ENCODE measurements at regions not wholly inside any gene's neighbourhood (a gene's known extent, or its start where the extent isn't known, plus 50 kb on each side); places are given as distances from the start of the nearest gene placed in this dataset.

DNA sequence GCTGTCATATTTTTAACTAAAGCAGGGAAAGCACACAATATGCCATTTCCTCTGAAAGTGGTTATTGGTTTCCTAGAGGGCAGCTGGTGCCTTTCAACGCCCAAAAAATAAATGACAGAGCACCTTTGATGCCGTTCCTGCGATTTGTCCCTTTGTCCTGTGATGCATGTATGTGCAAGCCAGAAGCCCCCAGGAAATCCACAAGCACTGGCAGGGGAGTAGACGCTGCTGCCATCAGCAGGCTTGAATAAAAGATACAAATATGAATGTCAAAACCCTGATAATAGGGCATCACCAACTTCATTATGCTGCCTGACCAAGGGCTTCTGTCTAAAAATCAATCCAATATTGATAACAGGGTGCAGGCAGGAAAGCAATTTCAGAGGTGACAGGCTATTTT lies 246.1 kb downstream of the FBXO15 start:
- intact Hi-C loops (cut with micrococcal nuclease), result no loop called here
- DNase-seq, result no peak
- 29% methylated on average over 3 of the region's 4 CpGs for WGBS (ENCODE audit: insufficient coverage)
- Histone ChIP-seq H3K4me2 (replicated peaks; ENCODE audit: extremely low read depth, low read length, poor library complexity, severe bottlenecking) (no peak overlapping the region), H3K4me3 (replicated peaks in 1 of 3; ENCODE audit: low read depth in 2 of 3, low read length in 3 of 3) (no peak overlapping the region), H3K4me1 (ENCODE audit: control insufficient read depth in 1 of 2, insufficient read depth in 2 of 2, low read length in 2 of 2) (no peaks in the 10 kb centered on the region), H3K27ac (ENCODE audit: low read depth in 1 of 2, low read length in 2 of 2) (no peak overlapping the region), H3K9ac (ENCODE audit: insufficient read depth, low read length, poor library complexity, severe bottlenecking) (no peak overlapping the region), H2AFZ (ENCODE audit: insufficient read depth, low read depth, low read length, poor library complexity, severe bottlenecking) (no peak overlapping the region), H3K79me2 (ENCODE audit: insufficient read depth, low read length) (no peaks in the 10 kb centered on the region), H4K20me1 (ENCODE audit: insufficient read depth, low read length) (no peaks in the 10 kb centered on the region), H3K27me3 (ENCODE audit: control insufficient read depth in 2 of 2, insufficient read depth in 2 of 2, low read length in 2 of 2) (no peaks in the 10 kb centered on the region), H3K9me3 (replicated peaks in 1 of 2; ENCODE audit: control insufficient read depth in 1 of 2, insufficient read depth in 1 of 2, low read length in 2 of 2) (no peaks in the 10 kb centered on the region), H3K36me3 (replicated peaks in 1 of 2; ENCODE audit: control insufficient read depth in 1 of 2, insufficient read depth in 2 of 2, low read length in 2 of 2) (no peaks in the 10 kb centered on the region)
- TF ChIP-seq, protein P1, sequence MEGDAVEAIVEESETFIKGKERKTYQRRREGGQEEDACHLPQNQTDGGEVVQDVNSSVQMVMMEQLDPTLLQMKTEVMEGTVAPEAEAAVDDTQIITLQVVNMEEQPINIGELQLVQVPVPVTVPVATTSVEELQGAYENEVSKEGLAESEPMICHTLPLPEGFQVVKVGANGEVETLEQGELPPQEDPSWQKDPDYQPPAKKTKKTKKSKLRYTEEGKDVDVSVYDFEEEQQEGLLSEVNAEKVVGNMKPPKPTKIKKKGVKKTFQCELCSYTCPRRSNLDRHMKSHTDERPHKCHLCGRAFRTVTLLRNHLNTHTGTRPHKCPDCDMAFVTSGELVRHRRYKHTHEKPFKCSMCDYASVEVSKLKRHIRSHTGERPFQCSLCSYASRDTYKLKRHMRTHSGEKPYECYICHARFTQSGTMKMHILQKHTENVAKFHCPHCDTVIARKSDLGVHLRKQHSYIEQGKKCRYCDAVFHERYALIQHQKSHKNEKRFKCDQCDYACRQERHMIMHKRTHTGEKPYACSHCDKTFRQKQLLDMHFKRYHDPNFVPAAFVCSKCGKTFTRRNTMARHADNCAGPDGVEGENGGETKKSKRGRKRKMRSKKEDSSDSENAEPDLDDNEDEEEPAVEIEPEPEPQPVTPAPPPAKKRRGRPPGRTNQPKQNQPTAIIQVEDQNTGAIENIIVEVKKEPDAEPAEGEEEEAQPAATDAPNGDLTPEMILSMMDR (IDR thresholded peaks at IDR 0.05), result no peak
- peaks cover 0 to 4% (median 2%) of the 10 kb centered on the region in 3 donors for H3K27me3 Mint-ChIP-seq (ENCODE audit: low read depth in 3 of 3)
- H3K4me1 Mint-ChIP-seq, result no peaks in the 10 kb centered on the region
- no peaks in the 10 kb centered on the region for H3K36me3 Mint-ChIP-seq
- no peak overlapping the region for H3K4me3 Mint-ChIP-seq
- peaks cover 0 to 2% (median 0%) of the 10 kb centered on the region in 7 donors for H3K9me3 Mint-ChIP-seq
- no peak overlapping the region for H3K27ac Mint-ChIP-seq

DNA sequence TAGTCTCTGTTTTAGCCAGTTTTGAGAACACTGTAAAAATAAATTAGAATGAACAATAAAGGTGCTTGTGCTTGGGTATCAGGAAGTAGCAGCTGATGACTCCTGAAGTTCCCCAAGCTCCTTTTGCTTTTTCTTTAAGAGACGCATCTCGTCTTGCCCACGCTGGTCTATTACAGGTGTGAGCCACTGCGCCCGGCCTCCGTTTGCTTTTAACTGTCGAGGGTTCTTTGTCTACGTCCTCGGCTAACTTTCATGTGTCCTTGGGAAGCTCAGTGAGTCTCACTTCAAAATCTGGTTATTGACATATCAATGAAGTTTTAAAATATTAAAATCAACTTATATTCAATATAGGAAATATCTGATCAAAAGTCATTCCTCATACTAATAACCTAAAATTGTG lies 246.5 kb downstream of the FBXO15 start:
- WGBS (ENCODE audit: insufficient coverage), result 95% methylated on average over 8 of the region's 9 CpGs
- Mint-ChIP-seq H3K9me3 (peaks cover 0 to 2% (median 0%) of the 10 kb centered on the region in 7 donors), H3K36me3 (no peaks in the 10 kb centered on the region), H3K27ac (no peak overlapping the region), H3K27me3 (ENCODE audit: low read depth in 3 of 3) (peaks cover 0 to 4% (median 2%) of the 10 kb centered on the region in 3 donors), H3K4me3 (no peak overlapping the region), H3K4me1 (no peaks in the 10 kb centered on the region)
- Histone ChIP-seq H3K79me2 (ENCODE audit: insufficient read depth, low read length) (no peaks in the 10 kb centered on the region), H3K27ac (ENCODE audit: low read depth in 1 of 2, low read length in 2 of 2) (no peak overlapping the region), H3K9me3 (replicated peaks in 1 of 2; ENCODE audit: control insufficient read depth in 1 of 2, insufficient read depth in 1 of 2, low read length in 2 of 2) (no peaks in the 10 kb centered on the region), H3K4me2 (replicated peaks; ENCODE audit: extremely low read depth, low read length, poor library complexity, severe bottlenecking) (no peak overlapping the region), H3K4me3 (replicated peaks in 1 of 3; ENCODE audit: low read depth in 2 of 3, low read length in 3 of 3) (no peak overlapping the region), H3K9ac (ENCODE audit: insufficient read depth, low read length, poor library complexity, severe bottlenecking) (no peak overlapping the region), H2AFZ (ENCODE audit: insufficient read depth, low read depth, low read length, poor library complexity, severe bottlenecking) (no peak overlapping the region), H3K27me3 (ENCODE audit: control insufficient read depth in 2 of 2, insufficient read depth in 2 of 2, low read length in 2 of 2) (no peaks in the 10 kb centered on the region), H3K4me1 (ENCODE audit: control insufficient read depth in 1 of 2, insufficient read depth in 2 of 2, low read length in 2 of 2) (no peaks in the 10 kb centered on the region), H3K36me3 (replicated peaks in 1 of 2; ENCODE audit: control insufficient read depth in 1 of 2, insufficient read depth in 2 of 2, low read length in 2 of 2) (no peaks in the 10 kb centered on the region), H4K20me1 (ENCODE audit: insufficient read depth, low read length) (no peaks in the 10 kb centered on the region)
- TF ChIP-seq, protein P1 (IDR thresholded peaks at IDR 0.05), result no peak
- intact Hi-C loops (cut with micrococcal nuclease), result no loop called here
- no peak for DNase-seq

All from CD14-positive monocyte (primary cell).